Uterus (tissue), 2 donors: ENCODE measurements at regions not wholly inside any gene's neighbourhood (a gene's known extent, or its start where the extent isn't known, plus 50 kb on each side); places are given as distances from the start of the nearest gene placed in this dataset.

Source experiments
- CTCF ChIP-seq, 4 experiments: fragments of 200-600 bp in 2 of 4; fragments of 450-650 bp in 2 of 4; sonication (generic) in 2 of 4; IDR thresholded peaks; one replicate each; pipeline ENCODE4 v1.5.1; 2016 to 2019; ENCODE audit warnings: antibody characterized with exemption in 4 of 4, mild to moderate bottlenecking in 2 of 4, moderate library complexity in 1 of 4
- POLR2A ChIP-seq, 2 donors: fragments of 450-650 bp; IDR thresholded peaks; one replicate each; pipeline ENCODE4 v1.6.1; 2016; ENCODE audit warnings: antibody characterized with exemption in 2 of 2, mild to moderate bottlenecking in 1 of 2, moderate library complexity in 1 of 2

- TF ChIP-seq CTCF (IDR thresholded peaks at IDR 0.05), result no peak
- TF ChIP-seq POLR2A (IDR thresholded peaks at IDR 0.05), result no peak
These were observed 53.8 kb upstream of the SGIP1 start for GRCh38 chr1:66480162-66480561.
